ENCODE measurements at regions not wholly inside any gene's neighbourhood (a gene's known extent, or its start where the extent isn't known, plus 50 kb on each side); places are given as distances from the start of the nearest gene placed in this dataset.
A peak's percentile ranks its signal among the peaks of the same experiment; 100 is the strongest.
"Not testable (repeated sequence)": the region's sequence is repeated elsewhere in the genome, so short reads cannot be mapped to it uniquely, and the experiment has no call there.

DNA sequence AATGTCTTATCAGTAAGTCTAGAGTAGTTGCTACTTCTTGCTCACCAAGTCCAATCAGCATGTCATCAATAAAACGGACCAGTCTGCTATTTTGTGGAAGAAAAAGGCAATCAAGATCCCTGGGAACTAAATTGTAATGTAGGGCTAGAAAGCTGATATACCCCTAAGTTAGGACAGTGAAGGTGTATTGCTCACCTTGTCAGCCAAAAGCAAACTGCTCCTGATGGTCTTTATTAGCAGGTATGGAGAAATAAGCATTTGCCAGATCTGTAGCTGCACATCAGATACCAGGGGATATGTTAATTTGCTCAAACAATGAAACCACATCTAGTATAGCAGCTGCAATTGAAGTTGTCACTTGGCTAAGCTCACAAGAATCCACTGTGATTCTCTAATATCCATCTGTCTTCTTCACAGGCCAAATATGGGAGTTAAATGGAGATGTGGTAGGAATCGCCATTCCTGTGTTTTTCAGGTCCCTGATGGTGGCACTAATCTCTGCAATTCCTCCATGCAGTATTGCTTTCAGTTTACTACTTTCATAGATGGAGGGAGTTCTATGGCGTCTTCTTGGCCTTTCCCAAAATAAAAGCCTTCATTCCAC is 75.0 kb downstream of the TMEM237 start:
- ATAC-seq (replicated peaks in 6 of 8): no peak
- WGBS, 10 experiments: 28 to 100% (median 65%) methylated on average over 1 to 3 of the region's 3 CpGs; no CpG with 5 or more reads in 4 of the 10 experiments
- no peak overlapping the region for H3K27ac ChIP-seq
- H3K4me1 ChIP-seq (replicated peaks in 1 of 2): no peaks in the 10 kb centered on the region
- in situ Hi-C loops (cut with MboI; ENCODE audit: low pct_unique_long_range_greater_than_20kb in 2 of 9, low sequenced_read_pairs in 9 of 9, unreplicated experiment in 9 of 9): no loop called here
- H3K4me3 ChIP-seq: no peak overlapping the region

DNA sequence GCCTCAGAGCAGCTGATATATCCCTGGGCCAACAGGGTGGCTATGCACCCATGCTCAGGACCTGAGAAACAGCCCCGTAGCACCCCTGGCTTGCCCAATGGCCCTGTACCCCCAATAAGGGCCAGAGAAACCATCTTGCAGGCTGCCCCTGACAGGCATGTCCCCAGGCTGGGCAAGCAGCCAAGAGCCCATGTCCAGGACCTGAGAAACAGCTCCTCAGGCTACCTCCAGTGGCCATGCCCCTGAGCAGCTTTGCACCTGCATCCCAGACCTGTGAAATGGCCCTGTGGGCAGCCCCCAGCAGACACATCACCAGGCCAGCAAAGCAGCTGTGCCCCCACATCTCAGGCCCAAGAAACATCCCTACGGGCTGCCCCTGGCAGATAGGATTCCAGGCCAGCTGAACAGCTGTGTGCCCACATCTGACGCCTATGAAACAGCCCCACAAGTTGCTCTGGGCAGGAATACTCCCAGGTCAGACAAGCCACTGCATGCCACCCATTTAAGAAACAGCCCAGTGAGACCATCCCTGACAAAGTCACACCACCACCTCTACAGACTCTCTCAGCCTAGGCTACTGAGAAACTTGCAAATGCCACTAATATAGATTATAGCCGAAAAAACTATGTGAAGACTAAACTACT is 84.1 kb downstream of the TMEM237 start:
- no peak overlapping the region for H3K4me3 ChIP-seq
- no peaks in the 10 kb centered on the region for H3K4me1 ChIP-seq (replicated peaks in 1 of 2)
- in situ Hi-C loops (cut with MboI; ENCODE audit: low pct_unique_long_range_greater_than_20kb in 2 of 9, low sequenced_read_pairs in 9 of 9, unreplicated experiment in 9 of 9): no loop called here
- WGBS, 10 experiments: 83 to 93% (median 83%) methylated on average over 1 to 4 of the region's 4 CpGs; no CpG with 5 or more reads in 4 of the 10 experiments
- ATAC-seq (replicated peaks in 6 of 8): no peak
- no peak overlapping the region for H3K27ac ChIP-seq

- ATAC-seq (replicated peaks in 6 of 8): no peak
- in situ Hi-C loops (cut with MboI; ENCODE audit: low pct_unique_long_range_greater_than_20kb in 2 of 9, low sequenced_read_pairs in 9 of 9, unreplicated experiment in 9 of 9): no loop called here
- no peak overlapping the region for H3K4me3 ChIP-seq
- H3K4me1 ChIP-seq (replicated peaks in 1 of 2): no peaks in the 10 kb centered on the region
- H3K27ac ChIP-seq: no peak overlapping the region
- 50 to 100% (median 100%) methylated on average over 1 to 2 of the region's 5 CpGs; no CpG with 5 or more reads in 6 of the 10 experiments for WGBS, 10 experiments
These were observed 84.6 kb downstream of the TMEM237 start for GRCh38 chr2:201558665-201559064.

GRCh38 chr2:201558232-201558631 is 85.1 kb downstream of the TMEM237 start:
- Histone ChIP-seq H3K4me3 (no peak overlapping the region), H3K4me1 (replicated peaks in 1 of 2) (no peaks in the 10 kb centered on the region), H3K27ac (no peak overlapping the region)
- no peak for ATAC-seq (replicated peaks in 6 of 8)
- 67 to 100% (median 100%) methylated on average over 1 of the region's 1 CpG; no CpG with 5 or more reads in 7 of the 10 experiments for WGBS, 10 experiments
- in situ Hi-C loops (cut with MboI; ENCODE audit: low pct_unique_long_range_greater_than_20kb in 2 of 9, low sequenced_read_pairs in 9 of 9, unreplicated experiment in 9 of 9): no loop called here

DNA sequence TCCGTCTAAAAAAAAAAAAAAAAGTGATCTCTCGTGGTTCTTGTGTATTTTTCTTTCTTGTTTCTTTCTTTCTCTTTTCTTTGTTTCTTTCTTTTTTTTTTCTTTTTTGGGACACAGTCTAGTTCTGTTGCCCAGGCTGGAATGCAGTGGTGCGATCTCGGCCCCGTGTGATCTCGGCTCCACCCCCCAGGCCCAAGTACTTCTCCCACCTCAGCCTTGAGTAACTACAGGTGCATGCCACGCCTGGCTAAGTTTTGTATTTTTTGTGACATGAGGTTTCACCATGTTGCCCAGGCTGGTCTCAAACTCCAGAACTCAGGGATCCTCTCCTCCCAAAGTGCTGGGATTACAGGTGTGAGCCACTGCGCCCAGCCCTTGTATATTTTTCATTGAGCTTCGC is 91.4 kb downstream of the TMEM237 start:
- in situ Hi-C loops (cut with MboI; ENCODE audit: low pct_unique_long_range_greater_than_20kb in 2 of 9, low sequenced_read_pairs in 9 of 9, unreplicated experiment in 9 of 9): no loop called here
- no peak for ATAC-seq (replicated peaks in 6 of 8)
- Histone ChIP-seq H3K4me1 (replicated peaks in 1 of 2) (peaks cover 0 to 4% of the 10 kb centered on the region in 2 donors), H3K4me3 (no peak overlapping the region), H3K27ac (no peak overlapping the region)
- 71 to 100% (median 89%) methylated on average over 2 to 9 of the region's 9 CpGs; no CpG with 5 or more reads in 1 of the 10 experiments for WGBS, 10 experiments

DNA sequence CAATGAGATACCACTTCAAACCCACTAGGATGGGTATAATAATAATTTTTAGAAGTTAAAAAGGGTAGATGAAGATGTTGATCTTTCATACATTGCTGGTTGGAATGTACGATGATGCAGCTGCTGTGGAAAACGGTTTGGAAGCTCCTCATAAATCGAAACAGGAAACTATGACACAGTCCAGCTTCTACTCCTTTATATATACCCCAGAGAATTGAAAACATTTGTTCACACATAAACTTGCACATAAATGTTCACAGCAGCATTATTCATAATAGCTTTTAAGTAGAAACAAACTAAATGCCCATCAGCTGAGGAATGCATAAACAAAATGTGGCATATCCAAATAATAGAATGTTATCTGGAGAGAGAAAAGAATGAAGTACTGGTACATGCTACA is 95.0 kb downstream of the STRADB start:
- in situ Hi-C loops (cut with MboI; ENCODE audit: low pct_unique_long_range_greater_than_20kb in 2 of 9, low sequenced_read_pairs in 9 of 9, unreplicated experiment in 9 of 9): no loop called here
- H3K4me1 ChIP-seq (replicated peaks in 1 of 2): peaks cover 0 to 4% of the 10 kb centered on the region in 2 donors
- peak in 3 of 8 experiments; percentile 40 to 68 (median 62) for ATAC-seq (replicated peaks in 6 of 8)
- no peak overlapping the region for H3K4me3 ChIP-seq
- H3K27ac ChIP-seq: no peak overlapping the region
- 4 to 100% (median 80%) methylated on average over 1 to 3 of the region's 3 CpGs; no CpG with 5 or more reads in 3 of the 10 experiments for WGBS, 10 experiments

- ATAC-seq (replicated peaks in 6 of 8): no peak
- Histone ChIP-seq H3K4me1 (replicated peaks in 1 of 2) (no peaks in the 10 kb centered on the region), H3K4me3 (no peak overlapping the region), H3K27ac (no peak overlapping the region)
- in situ Hi-C loops (cut with MboI; ENCODE audit: low pct_unique_long_range_greater_than_20kb in 2 of 9, low sequenced_read_pairs in 9 of 9, unreplicated experiment in 9 of 9): no loop called here
These were observed 90.8 kb downstream of the STRADB start for GRCh38 chr2:201542291-201542690.

- H3K4me1 ChIP-seq (replicated peaks in 1 of 2); H3K27ac ChIP-seq; ATAC-seq (replicated peaks in 6 of 8); H3K4me3 ChIP-seq; in situ Hi-C loops (cut with MboI; ENCODE audit: low pct_unique_long_range_greater_than_20kb in 2 of 9, low sequenced_read_pairs in 9 of 9, unreplicated experiment in 9 of 9): not testable (repeated sequence)
- 17 to 96% (median 52%) methylated on average over 1 to 3 of the region's 3 CpGs for WGBS, 10 experiments
These were observed 87.7 kb downstream of the STRADB start for GRCh38 chr2:201539271-201539670.

DNA sequence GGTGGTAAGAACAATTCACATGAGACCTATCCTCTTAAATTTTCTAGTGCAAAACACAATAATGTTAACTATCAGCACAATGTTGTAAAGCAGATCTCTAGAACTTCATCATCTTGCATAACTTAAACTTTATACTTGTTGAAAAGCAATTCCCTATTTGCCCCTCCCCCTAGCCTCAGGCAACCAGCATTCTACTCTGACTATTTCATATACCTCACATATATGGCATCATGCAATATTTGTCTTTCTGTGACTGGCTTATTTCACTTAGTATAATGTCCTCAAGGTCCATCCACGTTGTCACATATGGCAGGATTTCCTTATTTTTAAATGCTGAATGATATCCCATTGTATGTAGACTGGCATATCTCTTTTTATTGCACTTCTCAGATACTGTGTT is 86.5 kb downstream of the STRADB start:
- Histone ChIP-seq H3K4me3 (no peak overlapping the region), H3K4me1 (replicated peaks in 1 of 2) (no peaks in the 10 kb centered on the region), H3K27ac (no peak overlapping the region)
- 27 to 100% (median 78%) methylated on average over 1 of the region's 1 CpG; no CpG with 5 or more reads in 1 of the 10 experiments for WGBS, 10 experiments
- in situ Hi-C loops (cut with MboI; ENCODE audit: low pct_unique_long_range_greater_than_20kb in 2 of 9, low sequenced_read_pairs in 9 of 9, unreplicated experiment in 9 of 9): no loop called here
- no peak for ATAC-seq (replicated peaks in 6 of 8)

DNA sequence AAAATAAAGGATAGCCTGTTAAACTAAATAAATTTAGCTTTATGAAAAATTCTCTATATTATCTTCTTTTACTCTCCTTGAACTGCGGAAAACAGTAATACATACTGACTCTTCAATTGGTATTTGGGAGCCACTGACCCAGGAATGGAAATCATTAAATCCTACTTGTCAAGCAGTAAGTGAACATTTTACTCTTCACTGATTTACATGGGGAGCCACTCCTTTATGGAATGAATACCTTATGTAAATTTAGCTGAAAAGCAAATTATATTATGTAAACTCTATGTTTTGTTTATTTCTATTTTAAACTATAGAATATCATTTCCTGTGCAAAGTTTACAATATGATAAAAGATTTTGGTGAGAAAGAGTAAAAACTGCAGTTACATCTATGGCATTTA is 85.2 kb downstream of the STRADB start:
- peak in 3 of 8 experiments; percentile 53 to 78 (median 68) for ATAC-seq (replicated peaks in 6 of 8)
- H3K4me1 ChIP-seq (replicated peaks in 1 of 2): no peaks in the 10 kb centered on the region
- no peak overlapping the region for H3K27ac ChIP-seq
- in situ Hi-C loops (cut with MboI; ENCODE audit: low pct_unique_long_range_greater_than_20kb in 2 of 9, low sequenced_read_pairs in 9 of 9, unreplicated experiment in 9 of 9): no loop called here
- WGBS, 10 experiments: 0 to 100% (median 100%) methylated on average over 1 of the region's 1 CpG; no CpG with 5 or more reads in 1 of the 10 experiments
- H3K4me3 ChIP-seq: no peak overlapping the region

DNA sequence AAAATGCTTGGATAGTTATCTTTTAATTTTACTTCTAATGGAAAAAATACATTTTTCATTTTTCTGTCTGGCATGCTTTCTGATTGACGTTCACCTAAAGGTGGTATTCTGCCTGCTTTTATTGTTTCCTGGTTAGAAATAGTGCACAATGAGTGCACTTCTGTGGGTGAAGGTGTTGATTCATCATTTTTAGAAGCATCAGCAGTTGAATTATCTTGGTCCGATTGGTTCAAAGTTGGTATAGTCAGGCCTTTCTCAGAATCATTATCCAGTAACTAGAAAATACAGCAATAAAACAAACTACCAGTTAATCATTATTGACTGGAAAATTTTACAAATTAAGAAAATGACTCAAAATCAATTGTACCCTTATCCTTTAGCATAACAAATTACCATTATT is 84.5 kb downstream of the STRADB start:
- WGBS, 10 experiments: 38 to 100% (median 76%) methylated on average over 1 to 2 of the region's 2 CpGs
- in situ Hi-C loops (cut with MboI; ENCODE audit: low pct_unique_long_range_greater_than_20kb in 2 of 9, low sequenced_read_pairs in 9 of 9, unreplicated experiment in 9 of 9): no loop called here
- Histone ChIP-seq H3K27ac (no peak overlapping the region), H3K4me3 (no peak overlapping the region), H3K4me1 (replicated peaks in 1 of 2) (no peaks in the 10 kb centered on the region)
- ATAC-seq (replicated peaks in 6 of 8): no peak

GRCh38 chr2:201532686-201533304 is 81.3 kb downstream of the STRADB start:
- peak in 2 of 8 experiments; percentile 36 to 42 for ATAC-seq (replicated peaks in 6 of 8)
- in situ Hi-C loops (cut with MboI; ENCODE audit: low pct_unique_long_range_greater_than_20kb in 2 of 9, low sequenced_read_pairs in 9 of 9, unreplicated experiment in 9 of 9): no loop called here

More at GRCh38 chr2:201532686-201533304, 81.3 kb downstream of the STRADB start:
- Histone ChIP-seq H3K4me1 (replicated peaks in 1 of 2) (no peaks in the 10 kb centered on the region), H3K27ac (no peak overlapping the region), H3K4me3 (no peak overlapping the region)
- WGBS, 10 experiments: 32 to 94% (median 60%) methylated on average over 1 to 2 of the region's 2 CpGs; no CpG with 5 or more reads in 1 of the 10 experiments
